HCT116 (cell line): ENCODE measurements at regions not wholly inside any gene's neighbourhood (a gene's known extent, or its start where the extent isn't known, plus 50 kb on each side); places are given as distances from the start of the nearest gene placed in this dataset.

Experiments
- ATAC-seq: fragments of 200-7000 bp; cut with Tn5 transposase; 2 replicates; pipeline ENCODE4 v1.9.1; 2020; ENCODE audit warnings: mild to moderate bottlenecking, moderate library complexity
- BruUV-seq: library from RNA; stranded (reverse); fragments of 400-500 nt; replicated peaks from 2 replicates; lab custom pipeline; 2021; lab: Mats Ljungman, UMichigan
- CTCF ChIA-PET: fragments of 300-600 bp; sonication (Branson Sonifier 250); formaldehyde crosslinking; loops from one replicate; lab custom pipeline; 2021; ENCODE audit warnings: antibody characterized with exemption; lab: Charles Lee
- POLR2A ChIA-PET: fragments of 300-600, 350-600 bp; sonication (Branson Sonifier 250); formaldehyde crosslinking; loops from one replicate; lab custom pipeline; 2021; ENCODE audit warnings: antibody characterized with exemption; lab: Charles Lee
- RAD21 ChIA-PET, 2 experiments: fragments of 300-600 bp; sonication (Branson Sonifier 250); formaldehyde crosslinking; loops; one replicate each; lab custom pipeline; 2023; ENCODE audit warnings: low total read pairs in 2 of 2; ENCODE audit not compliant: uncharacterized antibody in 2 of 2, unreplicated experiment in 2 of 2, low non-redundant PET in 1 of 2; lab: Charles Lee
- DNase-seq: peaks from one replicate; pipeline ENCODE4 v3.0.0-alpha.2; 2010; ENCODE audit warnings: low read depth, low spot score
- H2AFZ ChIP-seq: fragments of 200-600 bp; shearing (Covaris generic), sonication (generic); 2 replicates; pipeline ENCODE4 v1.6.1; 2017; ENCODE audit warnings: low read depth, mixed run types, mixed read lengths, antibody characterized with exemption, low read length; ENCODE audit not compliant: poor library complexity, severe bottlenecking
- H3K27ac ChIP-seq: 2 replicates; pipeline ENCODE4 v1.5.1; 2012; ENCODE audit warnings: low read depth, low read length
- H3K27me3 ChIP-seq: fragments of 200-600 bp; sonication (generic); 2 replicates; pipeline ENCODE4 v1.6.1; 2016; ENCODE audit warnings: mixed run types, low read length, mixed read lengths; ENCODE audit not compliant: insufficient read depth
- H3K36me3 ChIP-seq, 2 experiments: fragments of 200-500 bp in 1 of 2; fragments of 200-600 bp in 1 of 2; sonication (Bioruptor generic) in 1 of 2; sonication (generic) in 1 of 2; 2 replicates each; pipeline versions ENCODE4 v1.5.1 to v1.6.1; 2014 to 2016; ENCODE audit warnings: low read length in 2 of 2, inconsistent platforms in 1 of 2, mixed read lengths in 1 of 2, mixed run types in 1 of 2; ENCODE audit not compliant: insufficient read depth in 2 of 2, control insufficient read depth in 1 of 2
- H3K4me1 ChIP-seq, 2 experiments: fragments of 200-600 bp in 1 of 2; sonication (generic) in 1 of 2; 2 replicates each; pipeline versions ENCODE4 v1.5.1 to v1.6.1; 2012 to 2017; ENCODE audit warnings: low read length in 2 of 2, inconsistent platforms in 1 of 2, mild to moderate bottlenecking in 1 of 2, mixed read lengths in 1 of 2, mixed run types in 1 of 2, moderate library complexity in 1 of 2; ENCODE audit not compliant: insufficient read depth in 2 of 2, control insufficient read depth in 1 of 2
- H3K4me2 ChIP-seq: fragments of 200-600 bp; sonication (generic); 2 replicates; pipeline ENCODE4 v1.6.1; 2017; ENCODE audit warnings: mixed run types, low read length, mixed read lengths
- H3K4me3 ChIP-seq, 2 experiments: fragments of 200-600 bp in 1 of 2; sonication (generic) in 1 of 2; replicated peaks in 1 of 2; 2 replicates each; pipeline ENCODE4 v1.5.1; 2011 to 2016; ENCODE audit warnings: low read length in 2 of 2, control low read depth in 1 of 2, low read depth in 1 of 2, mild to moderate bottlenecking in 1 of 2, mixed read lengths in 1 of 2, mixed run types in 1 of 2
- H3K79me2 ChIP-seq: fragments of 200-600 bp; sonication (generic); 2 replicates; pipeline ENCODE4 v1.6.1; 2017; ENCODE audit warnings: mild to moderate bottlenecking, mixed run types, low read length, moderate library complexity, mixed read lengths; ENCODE audit not compliant: insufficient read depth
- H3K9ac ChIP-seq: fragments of 200-600 bp; sonication (generic); 2 replicates; pipeline ENCODE4 v1.6.1; 2016; ENCODE audit warnings: low read length, mixed read lengths
- H3K9me2 ChIP-seq: fragments of 200-600 bp; sonication (generic), shearing (Covaris generic); 2 replicates; pipeline ENCODE4 v1.6.1; 2017; ENCODE audit warnings: mixed run types, mild to moderate bottlenecking, moderate library complexity; ENCODE audit not compliant: insufficient read depth
- H3K9me3 ChIP-seq, 2 experiments: fragments of 200-500 bp in 1 of 2; fragments of 200-600 bp in 1 of 2; sonication (Bioruptor generic) in 1 of 2; sonication (generic) in 1 of 2; 2 replicates each; pipeline ENCODE4 v1.6.1; 2014 to 2017; ENCODE audit warnings: low read length in 2 of 2, mixed read lengths in 2 of 2, inconsistent platforms in 1 of 2, low read depth in 1 of 2, mild to moderate bottlenecking in 1 of 2, mixed run types in 1 of 2, moderate library complexity in 1 of 2; ENCODE audit not compliant: control insufficient read depth in 1 of 2, insufficient read depth in 1 of 2
- H4K20me1 ChIP-seq: fragments of 200-600 bp; sonication (generic), shearing (Covaris generic); 2 replicates; pipeline ENCODE4 v1.6.1; 2017; ENCODE audit warnings: mixed run types, mild to moderate bottlenecking, moderate library complexity; ENCODE audit not compliant: insufficient read depth
- CBX3 ChIP-seq: IDR thresholded peaks from 2 replicates; pipeline ENCODE4 v1.6.1; 2012; ENCODE audit warnings: low read depth
- EGR1 ChIP-seq: IDR thresholded peaks from 2 replicates; pipeline ENCODE4 v1.6.1; 2012; ENCODE audit warnings: low read depth
- JUND ChIP-seq: IDR thresholded peaks from 2 replicates; pipeline ENCODE4 v1.6.1; 2012
- SP1 ChIP-seq: IDR thresholded peaks from 2 replicates; pipeline ENCODE4 v1.6.1; 2012; ENCODE audit warnings: low read depth
- ZFX ChIP-seq: fragments of 450-650 bp; IDR thresholded peaks from 2 replicates; pipeline ENCODE4 v1.6.1; 2017
- intact Hi-C: fragments of 100-400 bp; cut with micrococcal nuclease; formaldehyde crosslinking; loops from 2 replicates; pipeline ENCODE4 v1.10.0; 2022
- TF ChIP-seq, protein P1 (sequence below): IDR thresholded peaks from 2 replicates; pipeline ENCODE4 v1.6.1; 2012; ENCODE audit warnings: low read depth

DNA sequence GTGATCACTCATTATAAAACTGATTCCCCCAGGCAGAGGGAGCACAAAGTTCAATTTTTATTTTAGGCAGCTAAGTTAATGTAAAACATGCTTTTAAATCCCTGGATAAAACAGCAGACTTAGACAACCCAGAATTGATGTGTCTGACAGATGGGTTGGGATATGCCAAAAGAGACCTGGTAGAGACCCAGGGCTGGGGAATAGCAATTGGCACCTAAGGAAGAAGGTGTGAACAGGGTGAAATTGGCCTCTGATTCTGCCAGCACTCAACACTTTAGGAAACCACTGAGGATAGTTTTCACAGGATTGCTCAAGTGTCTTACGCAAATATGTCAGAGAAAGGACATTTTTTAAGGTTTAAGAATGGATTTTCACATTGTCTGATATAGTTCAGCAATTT is 938.2 kb upstream of the CDH8 start:
- no peaks in the 10 kb centered on the region for H3K27me3 ChIP-seq
- H3K4me1 ChIP-seq, result no peaks in the 10 kb centered on the region
- no peak for DNase-seq
- RAD21 ChIA-PET, result no interaction called here
- BruUV-seq, result no TSS peak
- H3K36me3 ChIP-seq, result no peaks in the 10 kb centered on the region
- no peaks in the 10 kb centered on the region for H3K79me2 ChIP-seq
- no peak overlapping the region for H3K4me2 ChIP-seq
- TF ChIP-seq CBX3 (no peak), SP1 (no peak), JUND (no peak)
- TF ChIP-seq, protein P1, sequence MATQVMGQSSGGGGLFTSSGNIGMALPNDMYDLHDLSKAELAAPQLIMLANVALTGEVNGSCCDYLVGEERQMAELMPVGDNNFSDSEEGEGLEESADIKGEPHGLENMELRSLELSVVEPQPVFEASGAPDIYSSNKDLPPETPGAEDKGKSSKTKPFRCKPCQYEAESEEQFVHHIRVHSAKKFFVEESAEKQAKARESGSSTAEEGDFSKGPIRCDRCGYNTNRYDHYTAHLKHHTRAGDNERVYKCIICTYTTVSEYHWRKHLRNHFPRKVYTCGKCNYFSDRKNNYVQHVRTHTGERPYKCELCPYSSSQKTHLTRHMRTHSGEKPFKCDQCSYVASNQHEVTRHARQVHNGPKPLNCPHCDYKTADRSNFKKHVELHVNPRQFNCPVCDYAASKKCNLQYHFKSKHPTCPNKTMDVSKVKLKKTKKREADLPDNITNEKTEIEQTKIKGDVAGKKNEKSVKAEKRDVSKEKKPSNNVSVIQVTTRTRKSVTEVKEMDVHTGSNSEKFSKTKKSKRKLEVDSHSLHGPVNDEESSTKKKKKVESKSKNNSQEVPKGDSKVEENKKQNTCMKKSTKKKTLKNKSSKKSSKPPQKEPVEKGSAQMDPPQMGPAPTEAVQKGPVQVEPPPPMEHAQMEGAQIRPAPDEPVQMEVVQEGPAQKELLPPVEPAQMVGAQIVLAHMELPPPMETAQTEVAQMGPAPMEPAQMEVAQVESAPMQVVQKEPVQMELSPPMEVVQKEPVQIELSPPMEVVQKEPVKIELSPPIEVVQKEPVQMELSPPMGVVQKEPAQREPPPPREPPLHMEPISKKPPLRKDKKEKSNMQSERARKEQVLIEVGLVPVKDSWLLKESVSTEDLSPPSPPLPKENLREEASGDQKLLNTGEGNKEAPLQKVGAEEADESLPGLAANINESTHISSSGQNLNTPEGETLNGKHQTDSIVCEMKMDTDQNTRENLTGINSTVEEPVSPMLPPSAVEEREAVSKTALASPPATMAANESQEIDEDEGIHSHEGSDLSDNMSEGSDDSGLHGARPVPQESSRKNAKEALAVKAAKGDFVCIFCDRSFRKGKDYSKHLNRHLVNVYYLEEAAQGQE, result no peak
- TF ChIP-seq, all 23 proteins: peak for 0
- H3K9me2 ChIP-seq, result no peaks in the 10 kb centered on the region
- H3K4me3 ChIP-seq, result no peak overlapping the region
- H2AFZ ChIP-seq, result no peak overlapping the region
- no peak overlapping the region for H3K27ac ChIP-seq
- H3K9ac ChIP-seq, result no peak overlapping the region
- ChIA-PET POLR2A (no interaction called here), CTCF (no interaction called here)
- intact Hi-C loops, result no loop called here
- H4K20me1 ChIP-seq, result no peaks in the 10 kb centered on the region
- peaks cover 7 to 16% of the 10 kb centered on the region in 2 experiments; a peak in 2 of 4 replicates for H3K9me3 ChIP-seq
- no peak for ATAC-seq

DNA sequence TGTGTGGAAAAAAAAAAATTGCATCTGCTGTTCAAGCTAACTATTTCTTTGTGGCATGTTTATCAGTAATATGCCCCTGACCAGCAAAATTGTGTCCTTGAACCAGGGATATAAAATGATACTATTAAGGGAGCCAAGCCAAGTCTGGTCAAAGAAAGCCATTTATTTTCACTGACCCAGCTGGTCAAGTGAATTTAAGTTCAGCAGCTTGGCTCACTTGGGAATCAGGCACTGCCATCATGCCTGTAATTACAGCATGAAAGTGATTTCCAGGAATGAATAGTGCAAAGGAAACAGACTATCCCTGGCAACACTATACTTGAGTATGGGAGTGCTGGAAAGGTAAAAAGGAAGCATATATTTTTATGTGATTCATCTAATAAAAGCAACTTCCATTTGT is 934.6 kb upstream of the CDH8 start:
- ChIA-PET POLR2A (no interaction called here), RAD21 (no interaction called here), CTCF (no interaction called here)
- DNase-seq (no peak), ATAC-seq (no peak)
- Histone ChIP-seq H3K27me3 (no peaks in the 10 kb centered on the region), H3K36me3 (no peaks in the 10 kb centered on the region), H2AFZ (no peak overlapping the region), H4K20me1 (no peaks in the 10 kb centered on the region), H3K4me2 (no peak overlapping the region), H3K9me2 (no peaks in the 10 kb centered on the region), H3K27ac (no peak overlapping the region), H3K4me3 (no peak overlapping the region), H3K4me1 (no peaks in the 10 kb centered on the region), H3K9ac (no peak overlapping the region), H3K79me2 (no peaks in the 10 kb centered on the region), H3K9me3 (peaks cover 7 to 16% of the 10 kb centered on the region in 2 experiments; a peak in 2 of 4 replicates)
- no TSS peak for BruUV-seq
- intact Hi-C loops, result no loop called here
- no peak for TF ChIP-seq ZFX
- TF ChIP-seq EGR1, result no peak
